CD14-positive monocyte (primary cell): ENCODE measurements at regions not wholly inside any gene's neighbourhood (a gene's known extent, or its start where the extent isn't known, plus 50 kb on each side); places are given as distances from the start of the nearest gene placed in this dataset.

Source experiments
- DNase-seq, 3 donors: peaks; one replicate each; pipeline ENCODE4 v3.0.0-alpha.2; 2011 to 2022
- H2AFZ ChIP-seq: 2 replicates; pipeline ENCODE4 v1.6.0; 2012; ENCODE audit warnings: mild to moderate bottlenecking, low read depth, low read length, inconsistent platforms; ENCODE audit not compliant: insufficient read depth, poor library complexity, severe bottlenecking
- H3K27ac ChIP-seq, 2 donors: 1 replicate in 1 of 2; 2 replicates in 1 of 2; pipeline ENCODE4 v1.5.1; 2012 to 2013; ENCODE audit warnings: low read length in 2 of 2, control low read depth in 1 of 2, inconsistent platforms in 1 of 2, low read depth in 1 of 2, mild to moderate bottlenecking in 1 of 2
- H3K27me3 ChIP-seq, 2 donors: one replicate each; pipeline versions ENCODE4 v1.6.0 to v1.6.1; 2011 to 2013; ENCODE audit warnings: low read length in 2 of 2; ENCODE audit not compliant: control insufficient read depth in 2 of 2, insufficient read depth in 2 of 2
- H3K36me3 ChIP-seq, 2 donors: replicated peaks in 1 of 2; 1 replicate in 1 of 2; 2 replicates in 1 of 2; pipeline versions ENCODE4 v1.5.1 to v1.6.1; 2012 to 2013; ENCODE audit warnings: low read length in 2 of 2, control low read depth in 1 of 2, inconsistent platforms in 1 of 2, mild to moderate bottlenecking in 1 of 2; ENCODE audit not compliant: insufficient read depth in 2 of 2, control insufficient read depth in 1 of 2
- H3K4me1 ChIP-seq, 2 donors: 1 replicate in 1 of 2; 2 replicates in 1 of 2; pipeline versions ENCODE4 v1.5.1 to v1.6.1; 2012 to 2013; ENCODE audit warnings: low read length in 2 of 2, control low read depth in 1 of 2, inconsistent platforms in 1 of 2, mild to moderate bottlenecking in 1 of 2, moderate library complexity in 1 of 2; ENCODE audit not compliant: insufficient read depth in 2 of 2, control insufficient read depth in 1 of 2
- H3K4me2 ChIP-seq: replicated peaks from 2 replicates; pipeline ENCODE3; 2012; ENCODE audit warnings: low read length, moderate library complexity, mild to moderate bottlenecking; ENCODE audit not compliant: poor library complexity, severe bottlenecking; ENCODE audit errors: extremely low read depth
- H3K4me3 ChIP-seq, 3 experiments: fragments of 200-600 bp in 1 of 3; sonication (generic) in 1 of 3; replicated peaks in 1 of 3; 1 replicate in 2 of 3; 2 replicates in 1 of 3; pipeline ENCODE4 v1.5.1; 2011 to 2013; ENCODE audit warnings: low read length in 3 of 3, mild to moderate bottlenecking in 3 of 3, control low read depth in 2 of 3, low read depth in 2 of 3, inconsistent platforms in 1 of 3, moderate library complexity in 1 of 3
- H3K79me2 ChIP-seq: 2 replicates; pipeline ENCODE4 v1.6.0; 2012; ENCODE audit warnings: mild to moderate bottlenecking, control low read depth, inconsistent platforms, low read length, moderate library complexity; ENCODE audit not compliant: insufficient read depth
- H3K9ac ChIP-seq: 2 replicates; pipeline ENCODE4 v1.6.0; 2017; ENCODE audit warnings: low read length, mild to moderate bottlenecking; ENCODE audit not compliant: insufficient read depth, poor library complexity, severe bottlenecking
- H3K9me3 ChIP-seq, 2 donors: replicated peaks in 1 of 2; 1 replicate in 1 of 2; 2 replicates in 1 of 2; pipeline versions ENCODE4 v1.5.1 to v1.6.1; 2012 to 2013; ENCODE audit warnings: low read length in 2 of 2, control low read depth in 1 of 2; ENCODE audit not compliant: control insufficient read depth in 1 of 2, insufficient read depth in 1 of 2
- H4K20me1 ChIP-seq: 2 replicates; pipeline ENCODE4 v1.6.0; 2012; ENCODE audit warnings: mild to moderate bottlenecking, low read length, control low read depth, moderate library complexity; ENCODE audit not compliant: insufficient read depth
- H3K27ac Mint-ChIP-seq, 7 donors: one replicate each; pipeline ENCODE4 v1.8.0; 2020; ENCODE audit warnings: mild to moderate bottlenecking in 7 of 7, mixed read lengths in 7 of 7, moderate library complexity in 6 of 7, inconsistent platforms in 2 of 7
- H3K27me3 Mint-ChIP-seq, 3 donors: one replicate each; pipeline ENCODE4 v1.8.0; 2021 to 2022; ENCODE audit warnings: low read depth in 3 of 3, mild to moderate bottlenecking in 3 of 3, mixed read lengths in 3 of 3, moderate library complexity in 3 of 3, inconsistent platforms in 1 of 3
- H3K36me3 Mint-ChIP-seq, 2 donors: one replicate each; pipeline ENCODE4 v1.8.0; 2020; ENCODE audit warnings: mixed read lengths in 2 of 2, inconsistent platforms in 1 of 2, mild to moderate bottlenecking in 1 of 2
- H3K4me1 Mint-ChIP-seq: one replicate; pipeline ENCODE4 v1.8.0; 2020; ENCODE audit warnings: mild to moderate bottlenecking, mixed read lengths
- H3K4me3 Mint-ChIP-seq, 2 donors: one replicate each; pipeline ENCODE4 v1.8.0; 2020; ENCODE audit warnings: mild to moderate bottlenecking in 2 of 2, mixed read lengths in 2 of 2, moderate library complexity in 1 of 2
- H3K9me3 Mint-ChIP-seq, 7 donors: one replicate each; pipeline ENCODE4 v1.8.0; 2020 to 2022; ENCODE audit warnings: mixed read lengths in 7 of 7, mild to moderate bottlenecking in 6 of 7, moderate library complexity in 6 of 7, inconsistent platforms in 2 of 7
- WGBS: methylation state at CpG from one replicate; pipeline ENCODE4 v1.1.5; 2013; ENCODE audit warnings: missing lambda C conversion rate; ENCODE audit not compliant: insufficient coverage; 5-methylcytosine and 5-hydroxymethylcytosine counted together
- intact Hi-C, 2 donors: fragments of 100-400 bp; cut with micrococcal nuclease; formaldehyde crosslinking; loops; one replicate each; pipeline versions ENCODE4 v1.15.0 to v1.15.1; 2023
- TF ChIP-seq, protein P1 (sequence below): fragments of 200-600 bp; IDR thresholded peaks from one replicate; pipeline ENCODE4 v1.8.0; 2022; ENCODE audit warnings: antibody characterized with exemption, mild to moderate bottlenecking

DNA sequence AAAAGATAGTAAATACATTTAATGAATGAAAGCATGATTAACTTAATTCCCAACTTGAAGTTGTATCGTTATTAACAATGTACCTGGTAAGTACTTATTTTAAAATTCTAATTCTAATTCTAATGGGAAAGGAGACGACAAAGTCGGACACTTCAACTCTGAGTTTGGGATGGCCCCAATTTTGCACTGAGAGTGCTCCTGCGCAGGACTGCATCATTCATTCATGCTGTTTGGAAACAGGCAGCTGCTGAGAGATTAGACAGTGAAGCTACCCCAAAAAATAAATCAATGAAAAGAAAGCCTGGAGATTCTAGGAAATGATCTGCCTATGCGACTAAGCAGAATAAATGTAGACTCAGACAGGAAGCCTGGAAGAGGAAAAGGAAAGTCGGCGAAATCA lies 141.7 kb upstream of the VKORC1L1 start:
- Mint-ChIP-seq H3K27me3 (peaks cover 0 to 2% (median 2%) of the 10 kb centered on the region in 3 donors), H3K27ac (peak overlapping the region in 1 of 7 donors; percentile 23), H3K4me3 (no peak overlapping the region), H3K4me1 (peaks cover 10% of the 10 kb centered on the region), H3K36me3 (peaks cover 18 to 26% of the 10 kb centered on the region in 2 donors), H3K9me3 (no peaks in the 10 kb centered on the region)
- Histone ChIP-seq H3K4me1 (peaks cover 0 to 4% of the 10 kb centered on the region in 2 donors), H3K9me3 (no peaks in the 10 kb centered on the region), H3K27me3 (no peaks in the 10 kb centered on the region), H3K27ac (no peak overlapping the region), H3K4me3 (no peak overlapping the region), H3K79me2 (no peaks in the 10 kb centered on the region), H3K36me3 (peaks cover 3 to 7% of the 10 kb centered on the region in 2 donors), H4K20me1 (no peaks in the 10 kb centered on the region), H3K4me2 (no peak overlapping the region), H2AFZ (no peak overlapping the region), H3K9ac (peak overlapping the region; percentile 27)
- TF ChIP-seq, protein P1, sequence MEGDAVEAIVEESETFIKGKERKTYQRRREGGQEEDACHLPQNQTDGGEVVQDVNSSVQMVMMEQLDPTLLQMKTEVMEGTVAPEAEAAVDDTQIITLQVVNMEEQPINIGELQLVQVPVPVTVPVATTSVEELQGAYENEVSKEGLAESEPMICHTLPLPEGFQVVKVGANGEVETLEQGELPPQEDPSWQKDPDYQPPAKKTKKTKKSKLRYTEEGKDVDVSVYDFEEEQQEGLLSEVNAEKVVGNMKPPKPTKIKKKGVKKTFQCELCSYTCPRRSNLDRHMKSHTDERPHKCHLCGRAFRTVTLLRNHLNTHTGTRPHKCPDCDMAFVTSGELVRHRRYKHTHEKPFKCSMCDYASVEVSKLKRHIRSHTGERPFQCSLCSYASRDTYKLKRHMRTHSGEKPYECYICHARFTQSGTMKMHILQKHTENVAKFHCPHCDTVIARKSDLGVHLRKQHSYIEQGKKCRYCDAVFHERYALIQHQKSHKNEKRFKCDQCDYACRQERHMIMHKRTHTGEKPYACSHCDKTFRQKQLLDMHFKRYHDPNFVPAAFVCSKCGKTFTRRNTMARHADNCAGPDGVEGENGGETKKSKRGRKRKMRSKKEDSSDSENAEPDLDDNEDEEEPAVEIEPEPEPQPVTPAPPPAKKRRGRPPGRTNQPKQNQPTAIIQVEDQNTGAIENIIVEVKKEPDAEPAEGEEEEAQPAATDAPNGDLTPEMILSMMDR: no peak
- 36% methylated on average over 3 of the region's 7 CpGs for WGBS
- DNase-seq: no peak
- intact Hi-C loops: no loop called here

DNA sequence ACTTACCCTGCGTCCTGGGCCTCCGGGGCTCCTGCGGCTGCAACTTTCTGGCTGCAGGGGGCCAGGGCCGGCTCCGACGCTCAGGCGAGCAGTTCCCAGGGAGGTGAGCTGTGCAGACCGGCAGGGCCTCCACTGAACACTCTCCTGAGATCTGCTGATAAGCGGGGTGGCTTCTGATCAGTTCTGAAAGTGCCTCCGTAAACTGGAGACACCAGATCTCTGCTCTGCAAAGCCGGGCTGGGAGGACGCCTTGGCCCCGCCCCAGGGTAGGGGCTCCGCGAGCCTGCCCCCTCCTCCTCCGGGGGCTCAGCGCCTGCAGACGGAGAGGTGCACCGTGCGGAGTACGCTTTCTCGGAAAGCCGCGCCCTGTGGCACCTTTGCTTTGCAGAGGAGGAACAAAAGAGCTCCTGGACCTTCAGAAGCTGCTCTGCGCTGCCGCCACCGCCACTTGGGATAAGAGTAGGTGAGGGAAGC lies 141.3 kb upstream of the VKORC1L1 start:
- no peak overlapping the region for H3K4me3 ChIP-seq
- 15% methylated on average over 27 of the region's 27 CpGs for WGBS
- H3K27me3 Mint-ChIP-seq: peaks cover 0 to 2% (median 2%) of the 10 kb centered on the region in 3 donors

More for the DNA sequence above, 141.3 kb upstream of the VKORC1L1 start:
- Histone ChIP-seq H3K4me2 (peak overlapping the region; percentile 41), H3K9ac (peak overlapping the region; percentile 27), H3K79me2 (no peaks in the 10 kb centered on the region), H2AFZ (no peak overlapping the region), H3K9me3 (no peaks in the 10 kb centered on the region), H3K27ac (no peak overlapping the region), H3K36me3 (peaks cover under 1 to 3% of the 10 kb centered on the region in 2 donors), H4K20me1 (no peaks in the 10 kb centered on the region), H3K27me3 (no peaks in the 10 kb centered on the region), H3K4me1 (peaks cover 0 to 4% of the 10 kb centered on the region in 2 donors)
- Mint-ChIP-seq H3K27ac (peak overlapping the region in 1 of 7 donors; percentile 23), H3K4me1 (peaks cover 10% of the 10 kb centered on the region), H3K4me3 (no peak overlapping the region), H3K36me3 (peaks cover 18 to 26% of the 10 kb centered on the region in 2 donors), H3K9me3 (no peaks in the 10 kb centered on the region)
- TF ChIP-seq, protein P1: no peak
- intact Hi-C loops: no loop called here
- no peak for DNase-seq
